ENCODE measurements at regions not wholly inside any gene's neighbourhood (a gene's known extent, or its start where the extent isn't known, plus 50 kb on each side); places are given as distances from the start of the nearest gene placed in this dataset.
A peak's percentile ranks its signal among the peaks of the same experiment; 100 is the strongest.
"Not testable (repeated sequence)": the region's sequence is repeated elsewhere in the genome, so short reads cannot be mapped to it uniquely, and the experiment has no call there.

GRCh38 chr20:25844640-25845039, 148.0 kb upstream of the ZNF337 start:
- H3K4me3 Mint-ChIP-seq; H3K9me3 Mint-ChIP-seq; H3K27me3 Mint-ChIP-seq (ENCODE audit: low read depth); H3K36me3 Mint-ChIP-seq (ENCODE audit: low read depth); H3K27ac Mint-ChIP-seq; H3K4me1 Mint-ChIP-seq (ENCODE audit: low read depth): not testable (repeated sequence)

GRCh38 chr20:25813511-25813910, 116.9 kb upstream of the ZNF337 start:
- H3K9me3 Mint-ChIP-seq; H3K36me3 Mint-ChIP-seq (ENCODE audit: low read depth); H3K27ac Mint-ChIP-seq; H3K4me3 Mint-ChIP-seq; H3K27me3 Mint-ChIP-seq (ENCODE audit: low read depth); H3K4me1 Mint-ChIP-seq (ENCODE audit: low read depth): not testable (repeated sequence)

- not testable (repeated sequence) for H3K4me1 Mint-ChIP-seq (ENCODE audit: low read depth); H3K27ac Mint-ChIP-seq; H3K27me3 Mint-ChIP-seq (ENCODE audit: low read depth); H3K4me3 Mint-ChIP-seq; H3K36me3 Mint-ChIP-seq (ENCODE audit: low read depth); H3K9me3 Mint-ChIP-seq
These were observed 101.7 kb upstream of the ZNF337 start for GRCh38 chr20:25798174-25798993.

GRCh38 chr20:25797062-25797461, 100.4 kb upstream of the ZNF337 start:
- H3K27ac Mint-ChIP-seq; H3K9me3 Mint-ChIP-seq; H3K36me3 Mint-ChIP-seq (ENCODE audit: low read depth); H3K27me3 Mint-ChIP-seq (ENCODE audit: low read depth); H3K4me3 Mint-ChIP-seq; H3K4me1 Mint-ChIP-seq (ENCODE audit: low read depth): not testable (repeated sequence)

GRCh38 chr20:25777241-25777640, 80.6 kb upstream of the ZNF337 start:
- not testable (repeated sequence) for H3K36me3 Mint-ChIP-seq (ENCODE audit: low read depth); H3K27ac Mint-ChIP-seq; H3K9me3 Mint-ChIP-seq; H3K27me3 Mint-ChIP-seq (ENCODE audit: low read depth); H3K4me3 Mint-ChIP-seq; H3K4me1 Mint-ChIP-seq (ENCODE audit: low read depth)

GRCh38 chr20:25774711-25775110, 78.1 kb upstream of the ZNF337 start:
- H3K9me3 Mint-ChIP-seq; H3K36me3 Mint-ChIP-seq (ENCODE audit: low read depth); H3K4me3 Mint-ChIP-seq; H3K4me1 Mint-ChIP-seq (ENCODE audit: low read depth); H3K27me3 Mint-ChIP-seq (ENCODE audit: low read depth); H3K27ac Mint-ChIP-seq: not testable (repeated sequence)

GRCh38 chr20:25774203-25774602, 77.5 kb upstream of the ZNF337 start:
- H3K27me3 Mint-ChIP-seq (ENCODE audit: low read depth); H3K27ac Mint-ChIP-seq; H3K4me1 Mint-ChIP-seq (ENCODE audit: low read depth): not testable (repeated sequence)

GRCh38 chr20:25772437-25772836, 75.8 kb upstream of the ZNF337 start:
- H3K4me3 Mint-ChIP-seq; H3K4me1 Mint-ChIP-seq (ENCODE audit: low read depth); H3K27me3 Mint-ChIP-seq (ENCODE audit: low read depth); H3K27ac Mint-ChIP-seq; H3K36me3 Mint-ChIP-seq (ENCODE audit: low read depth); H3K9me3 Mint-ChIP-seq: not testable (repeated sequence)

More at GRCh38 chr20:25774203-25774602, 77.5 kb upstream of the ZNF337 start:
- not testable (repeated sequence) for H3K36me3 Mint-ChIP-seq (ENCODE audit: low read depth); H3K4me3 Mint-ChIP-seq; H3K9me3 Mint-ChIP-seq

- H3K27me3 Mint-ChIP-seq (ENCODE audit: low read depth); H3K36me3 Mint-ChIP-seq (ENCODE audit: low read depth); H3K9me3 Mint-ChIP-seq; H3K27ac Mint-ChIP-seq; H3K4me1 Mint-ChIP-seq (ENCODE audit: low read depth); H3K4me3 Mint-ChIP-seq: not testable (repeated sequence)
These were observed 75.2 kb upstream of the ZNF337 start for GRCh38 chr20:25771818-25772217.

GRCh38 chr20:25761596-25761995, 64.9 kb upstream of the ZNF337 start:
- no peaks in the 10 kb centered on the region for H3K27me3 Mint-ChIP-seq (ENCODE audit: low read depth)
- no peak overlapping the region for H3K27ac Mint-ChIP-seq
- no peak overlapping the region for H3K4me3 Mint-ChIP-seq
- no peaks in the 10 kb centered on the region for H3K36me3 Mint-ChIP-seq (ENCODE audit: low read depth)
- H3K4me1 Mint-ChIP-seq (ENCODE audit: low read depth): no peaks in the 10 kb centered on the region
- H3K9me3 Mint-ChIP-seq: no peaks in the 10 kb centered on the region

- H3K27ac Mint-ChIP-seq; H3K36me3 Mint-ChIP-seq (ENCODE audit: low read depth); H3K4me1 Mint-ChIP-seq (ENCODE audit: low read depth); H3K9me3 Mint-ChIP-seq; H3K27me3 Mint-ChIP-seq (ENCODE audit: low read depth); H3K4me3 Mint-ChIP-seq: not testable (repeated sequence)
These were observed 64.4 kb upstream of the ZNF337 start for GRCh38 chr20:25761046-25761445.

- peak overlapping the region; percentile 87 for H3K4me3 Mint-ChIP-seq
- peak overlapping the region; percentile 42 for H3K27ac Mint-ChIP-seq
- H3K27me3 Mint-ChIP-seq (ENCODE audit: low read depth): no peaks in the 10 kb centered on the region
- peaks cover 8% of the 10 kb centered on the region for H3K4me1 Mint-ChIP-seq (ENCODE audit: low read depth)
- no peaks in the 10 kb centered on the region for H3K9me3 Mint-ChIP-seq
- no peaks in the 10 kb centered on the region for H3K36me3 Mint-ChIP-seq (ENCODE audit: low read depth)
These were observed 54.4 kb upstream of the ZNF337 start for GRCh38 chr20:25750765-25751696.

- Mint-ChIP-seq H3K27me3 (ENCODE audit: low read depth) (no peaks in the 10 kb centered on the region), H3K36me3 (ENCODE audit: low read depth) (no peaks in the 10 kb centered on the region)
These were observed 53.6 kb upstream of the ZNF337 start for GRCh38 chr20:25750220-25750764.

GRCh38 chr20:25749649-25750048, 53.0 kb upstream of the ZNF337 start:
- H3K27me3 Mint-ChIP-seq (ENCODE audit: low read depth): no peaks in the 10 kb centered on the region
- H3K4me1 Mint-ChIP-seq (ENCODE audit: low read depth): peaks cover 8% of the 10 kb centered on the region
- H3K27ac Mint-ChIP-seq: no peak overlapping the region
- no peaks in the 10 kb centered on the region for H3K36me3 Mint-ChIP-seq (ENCODE audit: low read depth)
- H3K4me3 Mint-ChIP-seq: no peak overlapping the region
- H3K9me3 Mint-ChIP-seq: no peaks in the 10 kb centered on the region

More at GRCh38 chr20:25750220-25750764, 53.6 kb upstream of the ZNF337 start:
- Mint-ChIP-seq H3K4me3 (peak overlapping the region; percentile 87), H3K27ac (peak overlapping the region; percentile 42), H3K4me1 (ENCODE audit: low read depth) (peaks cover 8% of the 10 kb centered on the region), H3K9me3 (no peaks in the 10 kb centered on the region)

All from T-helper 1 cell treated with Interleukin-12 subunit alpha and Interleukin-12 subunit beta and Interleukin-4 antibody, amounts not matched to agents 30 μg/mL and 1 μg/mL, for 36 hours (primary cell).